SIG-M5 treated with dmso at 0.1 percent for 504 hours (cell line): ENCODE measurements at regions not wholly inside any gene's neighbourhood (a gene's known extent, or its start where the extent isn't known, plus 50 kb on each side); places are given as distances from the start of the nearest gene placed in this dataset.

Experiments
- DNase-seq: peaks from one replicate; lab custom pipeline; 2025; ENCODE audit not compliant: unreplicated experiment; lab: John Stamatoyannopoulos, UW

GRCh38 chr7:11290863-11291262 is 317.2 kb downstream of the PHF14 start:
- DNase-seq = no peak

- DNase-seq = no peak
Measured at GRCh38 chr7:11294218-11294617, 320.5 kb downstream of the PHF14 start.

- DNase-seq = no peak
Measured at GRCh38 chr7:11294965-11295364, 321.3 kb downstream of the PHF14 start.

- DNase-seq = no peak
Measured at GRCh38 chr7:11297126-11297625, 323.5 kb downstream of the PHF14 start.

GRCh38 chr7:11297764-11298163 is 324.1 kb downstream of the PHF14 start:
- DNase-seq = no peak

GRCh38 chr7:11298220-11298619 is 324.5 kb downstream of the PHF14 start:
- no peak for DNase-seq

- DNase-seq = no peak
Measured at GRCh38 chr7:11300241-11300640, 326.6 kb downstream of the PHF14 start.

GRCh38 chr7:11302121-11302520 is 328.4 kb downstream of the PHF14 start:
- DNase-seq = no peak

- no peak for DNase-seq
Measured at GRCh38 chr7:11313801-11314200, 340.1 kb downstream of the PHF14 start.

- no peak for DNase-seq
Measured at GRCh38 chr7:11315666-11316258, 342.1 kb downstream of the PHF14 start.

- DNase-seq = no peak
Measured at GRCh38 chr7:11317766-11318165, 344.1 kb downstream of the PHF14 start.

- no peak for DNase-seq
Measured at GRCh38 chr7:11319491-11320274, 346.0 kb downstream of the PHF14 start.
